Hippocampal formation (tissue), 2 donors: ENCODE measurements at regions not wholly inside any gene's neighbourhood (a gene's known extent, or its start where the extent isn't known, plus 50 kb on each side); places are given as distances from the start of the nearest gene placed in this dataset.
A peak's percentile ranks its signal among the peaks of the same experiment; 100 is the strongest.

Experiments used
- DNase-seq, 2 donors: peaks; one replicate each; lab custom pipeline; 2025; lab: John Stamatoyannopoulos, UW

GRCh38 chr9:118059484-118060278, 355.5 kb downstream of the TLR4 start:
- DNase-seq = peak in 1 of 2 donors; percentile 14

GRCh38 chr9:118083161-118083560, 379.0 kb downstream of the TLR4 start:
- DNase-seq = no peak

- no peak for DNase-seq
Measured at GRCh38 chr9:118088090-118088489, 383.9 kb downstream of the TLR4 start.

GRCh38 chr9:118091226-118091625, 387.0 kb downstream of the TLR4 start:
- no peak for DNase-seq

GRCh38 chr9:118091711-118092500, 387.7 kb downstream of the TLR4 start:
- DNase-seq = peak; percentile 3 to 92

- DNase-seq = no peak
Measured at GRCh38 chr9:118094387-118094786, 390.2 kb downstream of the TLR4 start.

- DNase-seq = no peak
Measured at GRCh38 chr9:118100529-118101419, 396.6 kb downstream of the TLR4 start.

GRCh38 chr9:118104363-118104762, 400.2 kb downstream of the TLR4 start:
- no peak for DNase-seq

- no peak for DNase-seq
Measured at GRCh38 chr9:118108971-118109370, 404.8 kb downstream of the TLR4 start.

- no peak for DNase-seq
Measured at GRCh38 chr9:118109542-118109941, 405.3 kb downstream of the TLR4 start.

- DNase-seq = no peak
Measured at GRCh38 chr9:118121361-118121760, 417.2 kb downstream of the TLR4 start.

GRCh38 chr9:118128313-118128712, 424.1 kb downstream of the TLR4 start:
- DNase-seq = no peak

- DNase-seq = no peak
Measured at GRCh38 chr9:118129541-118129940, 425.3 kb downstream of the TLR4 start.

GRCh38 chr9:118148990-118149389, 444.8 kb downstream of the TLR4 start:
- DNase-seq = no peak

- no peak for DNase-seq
Measured at GRCh38 chr9:118156846-118157245, 452.6 kb downstream of the TLR4 start.

- DNase-seq = no peak
Measured at GRCh38 chr9:118162716-118163115, 458.5 kb downstream of the TLR4 start.

GRCh38 chr9:118163751-118164150, 459.5 kb downstream of the TLR4 start:
- no peak for DNase-seq

GRCh38 chr9:118165451-118165850, 461.2 kb downstream of the TLR4 start:
- no peak for DNase-seq

GRCh38 chr9:118170032-118170955, 466.1 kb downstream of the TLR4 start:
- peak; percentile 74 to 90 for DNase-seq

GRCh38 chr9:118177241-118177640, 473.0 kb downstream of the TLR4 start:
- no peak for DNase-seq

GRCh38 chr9:118183576-118183975, 479.4 kb downstream of the TLR4 start:
- no peak for DNase-seq
